Breast epithelium (tissue), 4 donors: ENCODE measurements at regions not wholly inside any gene's neighbourhood (a gene's known extent, or its start where the extent isn't known, plus 50 kb on each side); places are given as distances from the start of the nearest gene placed in this dataset.
"Not testable (repeated sequence)": the region's sequence is repeated elsewhere in the genome, so short reads cannot be mapped to it uniquely, and the experiment has no call there.

ENCODE experiments used
- DNase-seq, 2 donors: peaks; one replicate each; pipeline ENCODE4 v3.0.0-alpha.2; 2019; ENCODE audit warnings: low spot score in 2 of 2
- H3K27ac ChIP-seq, 2 donors: fragments of 200-600 bp; sonication (generic) in 1 of 2; one replicate each; pipeline ENCODE4 v1.5.1; 2016 to 2019; ENCODE audit warnings: mild to moderate bottlenecking in 1 of 2
- H3K27me3 ChIP-seq, 2 donors: fragments of 200-600 bp; sonication (generic) in 1 of 2; one replicate each; pipeline versions ENCODE4 v1.5.1 to v1.6.0; 2017 to 2019; ENCODE audit warnings: control low read depth in 1 of 2, mild to moderate bottlenecking in 1 of 2
- H3K36me3 ChIP-seq: fragments of 200-600 bp; one replicate; pipeline ENCODE4 v1.5.1; 2019
- H3K4me1 ChIP-seq, 2 donors: fragments of 200-600 bp; sonication (generic); one replicate each; pipeline ENCODE4 v1.5.1; 2016 to 2019; ENCODE audit warnings: control low read depth in 1 of 2
- H3K4me3 ChIP-seq, 3 donors: fragments of 200-600 bp; sonication (generic); 1 replicate in 2 of 3; 2 replicates in 1 of 3; pipeline ENCODE4 v1.5.1; 2016 to 2019; ENCODE audit warnings: mild to moderate bottlenecking in 3 of 3, moderate library complexity in 2 of 3
- H3K9me3 ChIP-seq, 2 donors: fragments of 200-600 bp; sonication (generic) in 1 of 2; one replicate each; pipeline ENCODE4 v1.5.1; 2016 to 2019; ENCODE audit warnings: control low read depth in 1 of 2
- CTCF ChIP-seq, 3 donors: fragments of 450-650 bp; IDR thresholded peaks; one replicate each; pipeline ENCODE4 v1.5.1; 2016 to 2017; ENCODE audit warnings: antibody characterized with exemption in 3 of 3, mild to moderate bottlenecking in 3 of 3, moderate library complexity in 3 of 3
- POLR2A ChIP-seq: fragments of 450-650 bp; IDR thresholded peaks from one replicate; pipeline ENCODE4 v1.6.1; 2016; ENCODE audit warnings: antibody characterized with exemption, mild to moderate bottlenecking, moderate library complexity
- POLR2AphosphoS5 ChIP-seq, 3 donors: sonication (generic); formaldehyde crosslinking; IDR thresholded peaks; one replicate each; pipeline ENCODE4 v1.6.1; 2017; ENCODE audit warnings: antibody characterized with exemption in 3 of 3
- intact Hi-C: fragments of 100-400 bp; cut with DNase I; formaldehyde crosslinking; loops from one replicate; pipeline ENCODE4 v1.15.1; 2023; ENCODE audit warnings: low total_unique reads

GRCh38 chr4:107490116-107490515 is 229.9 kb downstream of the PAPSS1 start:
- Histone ChIP-seq H3K27ac (no peak overlapping the region), H3K9me3 (no peaks in the 10 kb centered on the region), H3K36me3 (no peaks in the 10 kb centered on the region), H3K27me3 (no peaks in the 10 kb centered on the region), H3K4me3 (no peak overlapping the region), H3K4me1 (no peaks in the 10 kb centered on the region)
- DNase-seq = no peak
- TF ChIP-seq POLR2A = no peak
- no peak for TF ChIP-seq POLR2AphosphoS5 (IDR thresholded peaks at IDR 0.05)
- no peak for TF ChIP-seq CTCF (IDR thresholded peaks at IDR 0.05)
- intact Hi-C loops = loop anchor here (10.0 kb wide), 1 partner anchor 115 kb away; no protein-coding TSS in a partner anchor

- intact Hi-C loops, DNase-seq, H3K27ac ChIP-seq, H3K27me3 ChIP-seq, H3K36me3 ChIP-seq, H3K4me1 ChIP-seq, H3K4me3 ChIP-seq: not testable (repeated sequence)
- H3K9me3 ChIP-seq = peaks cover 8 to 36% of the 10 kb centered on the region in 2 donors
Observed at GRCh38 chr4:107483621-107484020, 236.4 kb downstream of the PAPSS1 start.

GRCh38 chr4:107482546-107482945 is 237.5 kb downstream of the PAPSS1 start:
- Histone ChIP-seq H3K27ac (no peak overlapping the region), H3K27me3 (no peaks in the 10 kb centered on the region), H3K36me3 (no peaks in the 10 kb centered on the region), H3K9me3 (peaks cover 8 to 36% of the 10 kb centered on the region in 2 donors), H3K4me1 (no peaks in the 10 kb centered on the region), H3K4me3 (no peak overlapping the region)
- intact Hi-C loops = no loop called here
- TF ChIP-seq POLR2A = no peak
- TF ChIP-seq POLR2AphosphoS5 (IDR thresholded peaks at IDR 0.05) = no peak
- TF ChIP-seq CTCF (IDR thresholded peaks at IDR 0.05) = no peak
- DNase-seq = no peak

- intact Hi-C loops = no loop called here
- no peak for TF ChIP-seq CTCF (IDR thresholded peaks at IDR 0.05)
- TF ChIP-seq POLR2AphosphoS5 (IDR thresholded peaks at IDR 0.05) = no peak
- no peak for TF ChIP-seq POLR2A
- Histone ChIP-seq H3K4me1 (no peaks in the 10 kb centered on the region), H3K27me3 (no peaks in the 10 kb centered on the region), H3K4me3 (no peak overlapping the region), H3K9me3 (peaks cover 8 to 27% of the 10 kb centered on the region in 2 donors), H3K27ac (no peak overlapping the region), H3K36me3 (no peaks in the 10 kb centered on the region)
- no peak for DNase-seq
Observed at GRCh38 chr4:107478327-107478980, 241.6 kb downstream of the PAPSS1 start.

GRCh38 chr4:107473126-107473525 is 246.9 kb downstream of the PAPSS1 start:
- Histone ChIP-seq H3K4me3 (no peak overlapping the region), H3K9me3 (no peaks in the 10 kb centered on the region), H3K36me3 (no peaks in the 10 kb centered on the region), H3K4me1 (no peaks in the 10 kb centered on the region), H3K27me3 (no peaks in the 10 kb centered on the region), H3K27ac (no peak overlapping the region)
- DNase-seq = no peak
- intact Hi-C loops = no loop called here
- TF ChIP-seq POLR2A (no peak), CTCF (IDR thresholded peaks at IDR 0.05) (no peak), POLR2AphosphoS5 (IDR thresholded peaks at IDR 0.05) (no peak)
